ENCODE measurements at regions not wholly inside any gene's neighbourhood (a gene's known extent, or its start where the extent isn't known, plus 50 kb on each side); places are given as distances from the start of the nearest gene placed in this dataset.

DNA sequence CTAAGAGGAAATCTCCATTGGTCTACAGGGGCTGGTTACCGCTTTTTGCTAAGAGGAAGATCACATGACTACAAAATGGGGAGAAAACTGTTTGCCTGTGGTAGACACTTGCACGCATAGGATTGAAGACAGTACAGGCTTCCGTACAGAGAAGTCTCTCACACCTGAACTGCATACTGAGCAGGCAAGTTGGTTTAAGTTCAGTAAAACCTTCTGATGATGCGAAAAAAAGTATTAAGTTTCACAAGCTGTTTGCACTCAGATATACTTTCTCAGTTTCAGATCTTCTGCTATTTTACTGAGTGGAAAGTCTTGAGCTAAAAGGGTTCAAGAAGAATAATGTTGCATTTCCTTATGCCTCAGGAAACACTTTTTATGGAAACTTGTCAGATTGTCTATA lies 292.2 kb upstream of the MC4R start:
- no peak for DNase-seq (ENCODE audit: low spot score)

DNA sequence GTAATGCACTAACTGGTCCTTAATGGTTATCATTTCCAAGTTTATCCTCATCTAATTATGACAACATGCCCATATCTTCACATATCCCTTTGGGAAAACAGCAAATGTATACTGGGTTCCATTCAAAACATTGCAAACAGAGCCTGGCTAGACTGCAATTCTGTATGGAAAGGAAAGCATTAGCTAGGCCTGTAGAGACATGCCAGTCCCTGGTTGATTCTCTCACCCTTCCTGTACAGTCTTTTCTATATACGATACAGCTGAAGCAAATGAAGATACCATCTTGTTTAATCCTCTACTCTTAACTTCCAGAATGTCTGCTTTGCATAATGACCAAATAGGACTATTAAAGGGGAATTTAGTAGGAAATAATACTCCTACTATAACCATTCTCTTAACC lies 294.4 kb upstream of the MC4R start:
- no peak for DNase-seq (ENCODE audit: low spot score)

DNA sequence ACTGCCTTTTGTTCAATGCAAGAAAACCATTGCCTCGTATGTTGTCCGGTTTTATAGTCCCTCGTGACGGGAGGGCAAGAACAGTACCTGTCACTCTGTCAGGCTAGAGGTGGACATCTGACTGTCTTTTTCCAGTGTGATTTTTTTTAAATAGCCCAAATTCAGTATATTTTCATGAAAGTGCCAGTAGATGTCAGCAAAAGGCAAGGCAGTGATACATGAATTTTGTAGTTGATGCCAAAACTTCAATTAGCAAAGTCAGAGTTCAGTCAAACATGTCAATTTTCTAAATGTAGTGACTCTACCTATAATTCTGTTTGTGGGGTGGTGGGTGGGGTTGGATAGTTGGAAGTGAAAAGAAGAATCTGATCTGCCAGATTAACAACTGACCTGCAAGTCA lies 296.0 kb upstream of the MC4R start:
- DNase-seq (ENCODE audit: low spot score) = no peak

DNA sequence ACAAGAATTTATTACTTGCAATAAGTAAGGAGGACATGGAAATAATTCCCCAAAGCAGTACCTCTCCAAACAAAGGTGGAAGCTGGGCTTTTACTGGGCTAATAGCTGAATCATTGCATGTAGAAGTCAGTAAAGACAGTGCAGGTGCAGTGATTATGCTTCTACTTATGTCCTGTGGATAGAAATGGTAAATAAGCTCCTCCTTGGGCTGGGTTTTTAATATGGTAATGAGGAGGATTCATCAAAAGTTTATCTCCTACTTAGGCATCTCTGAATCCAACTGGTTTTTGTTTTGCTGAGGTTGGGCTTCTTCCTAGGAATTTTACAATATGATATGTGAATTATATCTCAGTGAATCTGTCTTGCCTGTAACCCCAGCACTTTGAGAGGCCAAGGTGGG lies 297.4 kb upstream of the MC4R start:
- DNase-seq (ENCODE audit: low spot score) = no peak

DNA sequence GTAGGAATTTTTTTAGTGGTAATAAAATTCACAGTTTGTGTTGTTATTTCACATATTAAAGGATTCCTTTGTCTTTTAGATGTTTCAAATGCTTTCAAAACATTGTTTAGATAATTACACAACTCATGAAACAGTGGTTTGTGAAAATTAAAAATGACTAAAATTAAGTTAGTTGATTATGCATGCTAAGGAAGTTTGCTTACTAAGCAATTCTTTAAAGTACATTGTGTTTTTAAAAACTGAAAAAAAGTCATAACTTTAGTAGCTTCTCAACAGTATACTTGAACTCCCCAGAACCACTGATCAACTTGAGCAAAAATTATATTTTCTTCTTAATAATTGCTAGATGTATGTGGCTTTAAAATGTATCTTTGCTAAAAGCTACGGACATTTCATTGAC lies 298.4 kb upstream of the MC4R start:
- DNase-seq (ENCODE audit: low spot score) = no peak

DNA sequence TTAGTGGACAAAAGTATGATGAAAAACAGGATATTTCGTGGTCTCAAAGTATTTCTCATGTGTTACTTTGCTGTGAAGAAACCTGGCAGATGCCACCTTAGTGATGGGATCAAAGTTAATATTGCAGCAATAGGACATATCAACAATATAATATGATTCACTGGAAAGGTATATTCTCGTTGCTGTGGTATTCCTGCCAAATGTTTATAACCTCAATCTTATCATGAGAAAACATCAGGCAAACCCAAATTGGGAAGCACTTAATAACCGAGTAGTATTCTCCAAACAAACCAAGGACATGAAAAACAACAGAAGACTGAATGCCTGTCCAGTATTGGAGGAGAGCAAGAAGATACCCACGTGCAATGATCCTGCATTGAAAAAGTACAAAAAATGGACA lies 302.6 kb upstream of the MC4R start:
- no peak for DNase-seq (ENCODE audit: low spot score)

DNA sequence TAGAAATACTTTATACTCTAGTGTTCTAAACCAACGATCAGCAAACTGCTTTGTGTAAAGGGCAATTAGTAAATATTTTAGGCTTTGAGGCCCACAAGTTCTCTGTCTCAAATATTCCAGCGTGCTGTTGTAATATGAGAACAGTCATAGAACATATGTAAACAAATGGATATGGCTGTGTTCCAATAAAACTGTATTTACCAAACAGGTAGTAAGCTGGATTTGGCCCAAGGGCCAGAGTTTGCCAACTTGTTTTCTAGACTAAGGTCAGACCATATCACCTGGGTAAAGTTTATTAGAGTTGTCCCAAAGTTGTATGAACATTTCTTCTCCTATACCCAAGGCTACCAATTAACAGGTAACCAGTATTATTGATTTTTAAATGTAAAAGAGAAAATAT lies 303.2 kb upstream of the MC4R start:
- DNase-seq (ENCODE audit: low spot score) = no peak

DNA sequence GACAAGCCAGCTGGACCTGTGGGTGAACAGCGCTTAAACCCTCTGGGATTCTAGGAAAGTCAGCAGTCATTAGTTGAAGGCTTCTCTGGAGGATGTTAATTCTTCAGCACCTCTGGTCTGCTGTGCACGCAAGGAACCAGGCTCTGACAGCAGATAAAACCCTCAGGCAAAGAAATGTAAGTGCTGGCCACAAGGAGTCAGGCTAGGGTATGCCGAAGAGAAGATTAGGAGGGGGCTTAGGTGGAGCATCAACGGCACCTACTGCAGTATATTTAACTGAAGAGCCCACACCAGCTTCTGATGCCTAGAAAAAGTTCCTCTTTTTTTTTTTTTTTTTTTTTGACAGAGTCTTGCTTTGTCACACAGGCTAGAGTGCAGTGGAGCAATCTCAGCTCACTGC lies 304.2 kb upstream of the MC4R start:
- DNase-seq (ENCODE audit: low spot score) = no peak

DNA sequence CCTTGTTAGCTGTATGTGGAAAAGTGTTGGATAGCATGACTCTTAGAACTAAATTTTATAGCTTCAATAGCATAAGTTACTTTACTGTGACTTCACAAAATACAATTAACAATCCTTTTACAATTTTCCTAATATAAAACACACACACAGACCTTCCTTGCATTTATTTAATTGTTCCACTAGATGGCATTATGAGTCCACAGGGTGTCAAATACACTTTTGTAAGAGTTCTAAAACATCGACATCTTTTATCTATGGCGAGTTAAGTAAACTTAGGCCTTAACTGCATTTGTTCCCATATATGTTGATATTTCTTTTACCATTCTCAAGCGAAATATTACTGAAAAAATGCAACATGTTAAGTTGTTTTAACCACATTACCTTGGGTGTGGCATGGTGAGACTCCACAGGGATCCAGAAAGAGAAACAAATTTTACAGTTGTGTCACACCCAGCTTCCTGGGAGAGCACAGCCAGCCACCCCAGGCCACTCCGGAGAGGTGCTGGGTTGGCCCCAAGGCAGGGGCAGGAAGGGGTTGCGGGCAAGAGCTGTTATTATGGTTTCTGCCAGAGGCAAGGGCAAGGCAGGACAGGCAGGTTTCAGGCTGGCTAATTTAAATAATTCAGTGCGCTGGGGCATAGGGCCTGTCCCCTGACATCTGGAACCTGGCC lies 312.4 kb upstream of the MC4R start:
- no peak for DNase-seq (ENCODE audit: low spot score)

DNA sequence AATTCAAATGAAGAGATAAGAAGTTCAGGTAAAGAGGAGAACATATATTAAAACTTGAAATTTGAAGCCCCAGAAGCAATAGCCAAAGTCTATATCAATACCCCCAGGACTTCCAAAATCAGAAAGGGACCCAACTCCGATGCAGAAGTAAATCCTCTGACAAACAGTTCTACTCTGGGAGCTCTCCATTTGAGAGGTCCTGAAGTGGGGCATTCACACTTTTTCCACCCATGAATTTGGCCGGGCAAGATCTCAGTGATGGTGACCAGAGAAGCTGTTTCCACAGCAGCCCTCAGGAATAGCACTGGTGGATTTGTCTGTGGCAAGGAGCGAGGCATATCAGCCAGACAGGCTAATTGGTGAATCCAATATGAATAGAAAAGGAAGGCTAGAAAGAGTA lies 313.6 kb upstream of the MC4R start:
- no peak for DNase-seq (ENCODE audit: low spot score)

DNA sequence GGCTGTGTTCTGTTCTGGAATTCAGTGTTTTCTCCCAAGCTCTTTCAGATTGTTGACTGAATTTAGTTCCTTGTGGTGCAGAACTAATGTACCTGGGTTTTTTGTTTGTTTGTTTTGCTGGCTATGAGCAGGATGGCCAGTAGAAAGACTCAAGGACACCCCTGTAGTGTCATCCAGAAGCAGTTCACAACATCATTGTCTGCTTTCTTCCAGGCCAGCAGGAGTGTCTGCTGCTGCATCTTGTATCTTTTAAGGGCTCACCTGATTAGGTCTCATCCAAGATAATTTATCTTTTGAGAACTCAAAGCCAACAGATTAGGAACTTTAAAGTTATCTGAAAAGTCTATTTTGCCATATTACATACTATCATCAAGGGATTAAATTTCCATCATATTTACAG lies 318.5 kb upstream of the MC4R start:
- no peak for DNase-seq (ENCODE audit: low spot score)

DNA sequence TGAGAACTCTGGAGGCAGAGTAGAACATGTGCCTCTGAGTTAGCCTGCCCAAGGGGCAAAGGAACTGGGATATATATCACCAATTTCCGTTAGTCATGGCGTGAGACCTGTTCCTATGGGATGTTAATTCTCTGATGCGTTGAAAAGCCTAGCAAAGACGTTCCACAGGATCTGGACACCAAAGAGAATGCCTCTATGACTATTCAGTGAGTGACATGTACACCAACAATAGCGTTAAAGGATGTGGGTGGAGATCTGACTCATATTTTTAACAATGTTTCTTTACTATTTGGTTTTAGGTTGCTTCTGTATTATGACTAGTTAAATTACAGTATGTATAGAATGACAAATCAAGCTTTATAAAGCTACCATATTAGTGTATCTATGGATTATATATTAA lies 320.9 kb upstream of the MC4R start:
- DNase-seq (ENCODE audit: low spot score) = no peak

DNA sequence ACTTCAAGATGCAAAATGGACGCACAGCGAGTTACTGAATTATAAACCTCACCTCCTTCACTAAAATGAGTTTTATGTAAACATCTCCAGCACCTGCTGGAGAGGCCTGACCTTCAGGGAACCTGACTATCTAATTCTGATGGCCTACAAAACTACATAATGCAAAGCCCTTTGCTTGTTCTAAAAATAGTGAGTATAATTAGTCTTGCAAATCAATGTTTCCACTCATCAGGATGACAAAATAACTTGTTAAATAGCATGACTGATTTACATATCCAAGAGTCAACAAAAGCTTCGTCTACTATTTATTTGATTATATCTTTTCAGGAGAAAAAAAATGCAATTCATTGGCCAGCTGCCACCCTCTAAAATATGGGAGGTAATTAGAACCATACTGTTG lies 326.3 kb upstream of the MC4R start:
- no peak for DNase-seq (ENCODE audit: low spot score)

DNA sequence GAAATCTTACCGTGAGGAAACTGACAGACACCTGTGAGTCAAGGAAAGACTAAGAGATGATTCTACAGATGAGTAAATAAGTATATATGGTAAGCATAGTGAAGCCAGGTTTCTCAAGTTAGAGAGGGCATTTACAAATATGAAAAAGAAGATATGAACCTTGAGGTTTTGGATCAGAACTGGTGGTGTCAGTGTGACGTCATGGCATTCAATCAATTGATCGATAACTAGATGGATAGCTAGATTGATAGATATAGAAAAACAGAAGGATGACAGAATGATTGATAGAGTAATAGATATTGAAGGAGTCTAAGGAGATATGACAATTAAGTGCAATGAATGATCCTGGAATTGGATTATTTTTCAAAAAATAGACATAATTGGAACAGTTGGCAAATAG lies 350.2 kb upstream of the MC4R start:
- DNase-seq (ENCODE audit: low spot score) = no peak

DNA sequence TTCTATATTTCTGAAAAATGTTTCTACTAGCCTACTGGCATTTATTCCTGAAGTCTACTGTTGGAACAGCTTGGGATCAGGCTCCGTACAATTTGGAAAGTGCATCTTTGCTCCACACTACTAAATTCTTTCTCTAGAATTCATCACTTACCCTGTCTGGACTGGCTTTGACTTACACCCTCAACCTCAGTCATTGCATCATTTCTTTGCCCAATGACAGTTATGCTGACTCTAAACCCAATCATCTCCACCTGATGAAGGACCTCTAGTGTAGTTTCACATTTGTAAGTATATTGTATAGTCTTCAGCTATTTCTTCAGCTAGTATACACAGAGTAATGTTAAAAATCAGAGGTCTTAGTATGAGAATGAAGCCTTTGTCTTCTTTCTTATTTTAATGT lies 359.6 kb upstream of the MC4R start:
- DNase-seq (ENCODE audit: low spot score) = no peak

DNA sequence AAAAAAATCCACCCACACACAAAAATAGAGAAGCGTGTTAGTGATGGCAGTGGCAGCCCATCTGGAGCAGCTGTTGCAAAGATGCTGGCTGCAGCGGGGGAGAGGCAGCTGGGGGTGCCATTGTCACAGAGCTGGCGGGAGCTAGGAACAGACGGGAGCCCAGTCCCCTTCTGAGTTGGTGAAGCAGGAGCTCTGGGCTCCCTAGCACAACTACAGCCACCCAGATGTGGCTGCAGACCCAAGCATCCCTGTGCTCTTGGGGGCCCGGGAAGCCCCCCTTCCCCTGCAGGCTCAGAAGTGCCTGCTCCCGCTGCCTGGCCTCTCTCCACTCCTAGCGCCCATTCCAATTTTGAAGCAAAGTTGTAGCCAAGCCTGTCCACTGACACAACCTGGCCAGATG lies 366.6 kb upstream of the MC4R start:
- no peak for DNase-seq (ENCODE audit: low spot score)

DNA sequence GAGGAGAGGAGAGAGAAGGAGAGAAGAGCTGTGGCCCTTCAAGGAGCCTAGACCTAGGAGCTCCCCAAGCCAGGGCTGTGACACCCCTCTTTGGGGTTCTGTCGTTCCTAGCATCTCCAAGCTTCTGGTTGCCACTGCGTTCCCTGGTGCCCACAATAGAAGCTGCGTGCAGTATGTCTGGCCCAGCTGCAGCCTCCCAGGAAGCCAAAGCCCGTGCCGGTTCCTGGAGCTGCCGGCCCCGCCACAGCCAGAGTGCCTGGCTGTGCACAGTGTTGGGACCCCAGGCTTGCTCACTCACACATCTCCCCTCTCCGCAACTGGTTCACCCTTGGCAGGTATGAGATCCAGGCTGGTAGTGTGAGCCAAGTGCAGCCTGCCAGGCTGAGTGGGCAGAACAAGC lies 367.7 kb upstream of the MC4R start:
- no peak for DNase-seq (ENCODE audit: low spot score)

DNA sequence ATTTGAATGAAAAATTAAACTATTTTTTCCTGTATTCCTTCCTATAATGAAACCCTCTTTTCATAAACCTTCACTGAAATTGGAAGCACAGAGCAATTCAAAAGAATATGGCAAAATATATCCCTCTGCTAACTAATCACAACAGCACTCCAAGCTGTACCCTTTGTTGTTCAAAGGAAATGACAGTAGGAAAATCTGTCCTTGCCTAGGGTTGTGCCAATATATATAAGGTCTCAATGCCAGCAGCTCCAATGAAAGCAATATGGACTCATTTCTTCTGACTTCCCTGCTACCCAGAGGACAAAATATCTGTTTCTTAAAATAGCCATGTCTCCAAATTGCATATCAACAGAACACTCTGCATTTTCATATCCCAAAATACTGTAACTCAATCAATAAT lies 373.9 kb upstream of the MC4R start:
- DNase-seq (ENCODE audit: low spot score) = no peak

DNA sequence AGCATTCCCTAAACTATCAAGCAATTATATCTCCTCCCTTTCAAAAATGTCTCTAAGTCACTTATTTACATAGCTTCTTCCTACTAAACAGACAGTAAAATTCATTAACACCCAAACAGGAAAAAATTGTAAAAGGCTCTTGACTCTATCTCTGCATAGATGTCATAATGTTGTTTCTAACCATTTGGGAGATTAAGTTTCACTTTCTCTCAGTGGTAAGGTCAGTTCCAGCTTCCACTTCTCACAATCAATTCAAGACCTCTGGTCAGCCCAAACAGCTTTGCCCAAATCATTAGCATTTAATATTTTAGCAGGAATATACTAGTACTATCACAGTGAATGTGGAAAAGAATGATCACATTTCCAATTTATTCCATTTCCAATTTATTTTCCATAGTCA lies 374.3 kb upstream of the MC4R start:
- no peak for DNase-seq (ENCODE audit: low spot score)

DNA sequence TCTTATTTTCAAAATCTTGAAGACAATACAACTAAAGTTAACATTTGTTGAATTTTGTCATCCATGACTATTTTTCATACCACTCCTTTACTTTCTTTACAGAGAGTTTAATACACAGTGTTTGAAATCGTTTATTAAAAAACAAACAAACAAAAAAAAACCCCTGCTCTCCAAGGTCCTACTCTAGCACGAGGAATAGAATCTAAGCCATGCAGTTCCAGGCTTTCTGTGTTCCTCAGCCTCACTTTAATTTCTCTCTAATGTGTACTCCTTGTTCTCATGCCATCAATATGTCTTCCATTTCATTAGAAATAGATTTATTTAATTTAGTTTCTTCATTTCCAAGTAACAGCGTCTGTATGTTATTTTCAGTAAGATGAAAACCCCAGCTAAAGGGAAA lies 381.2 kb upstream of the MC4R start:
- DNase-seq (ENCODE audit: low spot score) = no peak

DNA sequence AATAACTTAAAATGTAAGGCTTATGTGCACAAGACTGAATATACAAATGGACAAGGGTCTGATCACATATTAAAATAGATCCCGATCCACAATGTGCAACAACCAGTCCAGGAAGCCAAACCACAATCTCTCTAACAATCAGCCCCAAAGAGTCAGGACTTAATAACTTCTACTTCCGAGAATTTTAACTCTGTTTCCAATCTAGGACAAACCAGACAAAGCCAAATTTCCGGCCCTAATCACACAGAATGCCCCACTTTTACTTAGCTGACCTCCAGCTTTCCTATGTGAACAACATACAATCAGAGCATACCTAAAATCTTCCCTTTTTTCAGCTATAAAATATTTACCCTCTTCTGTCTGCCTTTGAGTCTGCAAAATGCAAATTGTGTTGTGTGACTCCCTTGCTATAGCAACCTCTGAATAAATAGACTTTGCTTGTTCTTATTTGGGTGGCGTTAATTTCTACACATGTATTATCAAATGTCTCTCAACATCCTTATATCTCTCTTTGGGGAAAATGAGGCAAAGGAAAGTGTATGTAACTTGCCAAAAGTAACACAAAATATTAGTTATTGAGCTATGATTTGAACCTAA lies 381.9 kb upstream of the MC4R start:
- DNase-seq (ENCODE audit: low spot score) = no peak

DNA sequence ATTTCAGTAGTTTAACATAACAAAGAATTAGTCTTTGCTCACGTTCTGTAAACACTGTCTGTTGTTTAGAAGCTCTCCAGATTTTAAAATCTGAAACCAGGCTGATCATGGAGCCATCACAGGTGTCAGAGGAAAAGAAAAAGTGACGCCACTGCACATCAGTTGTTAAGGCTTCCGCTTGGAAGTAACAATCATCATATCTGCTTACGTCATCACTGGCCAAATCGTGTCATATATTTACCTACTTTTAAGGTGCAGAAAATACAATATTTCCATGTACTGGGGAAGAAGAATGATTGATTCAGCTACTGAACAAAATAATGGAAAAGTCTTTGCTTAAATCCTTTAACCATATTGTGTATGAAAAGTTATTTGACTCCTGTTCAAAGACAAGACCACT lies 382.6 kb upstream of the MC4R start:
- DNase-seq (ENCODE audit: low spot score) = no peak

DNA sequence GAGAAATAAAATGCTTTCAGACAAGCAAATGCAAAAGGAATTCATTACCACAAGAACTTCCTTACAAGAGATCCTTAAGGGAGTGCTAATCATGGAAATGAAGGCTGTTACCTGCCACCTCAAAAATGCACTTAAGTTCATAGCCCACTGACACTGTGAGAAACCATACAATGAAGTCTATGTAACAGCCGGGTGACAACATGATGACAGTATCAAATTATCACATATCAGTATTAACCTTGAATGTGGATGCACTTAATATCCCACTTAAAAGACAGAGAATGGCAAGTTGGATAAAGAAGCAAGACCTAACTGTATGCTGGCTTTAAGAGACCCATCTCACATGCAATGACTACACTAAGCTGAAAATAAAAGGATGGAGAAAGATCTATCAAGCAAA lies 403.4 kb upstream of the MC4R start:
- DNase-seq (ENCODE audit: low spot score) = no peak

DNA sequence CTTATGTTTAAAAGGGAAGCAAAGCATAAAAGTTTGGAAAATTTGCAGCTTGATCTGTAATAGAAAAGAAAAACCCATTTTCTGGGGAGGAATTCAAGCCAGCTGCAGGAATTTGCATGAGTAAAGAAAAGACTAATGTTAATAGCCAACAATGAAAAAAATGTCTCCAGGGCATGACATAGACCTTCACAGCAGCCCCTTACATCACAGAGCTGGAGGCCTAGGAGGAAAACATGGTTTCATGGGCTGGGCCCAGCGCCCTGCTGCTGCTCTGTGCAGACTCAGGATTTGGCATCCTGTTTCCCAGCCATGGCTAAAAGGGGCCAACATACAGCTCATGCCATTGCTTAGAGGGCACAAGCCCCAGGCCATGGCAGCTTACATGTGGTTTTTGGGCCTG lies 411.6 kb upstream of the MC4R start:
- DNase-seq (ENCODE audit: low spot score) = no peak

DNA sequence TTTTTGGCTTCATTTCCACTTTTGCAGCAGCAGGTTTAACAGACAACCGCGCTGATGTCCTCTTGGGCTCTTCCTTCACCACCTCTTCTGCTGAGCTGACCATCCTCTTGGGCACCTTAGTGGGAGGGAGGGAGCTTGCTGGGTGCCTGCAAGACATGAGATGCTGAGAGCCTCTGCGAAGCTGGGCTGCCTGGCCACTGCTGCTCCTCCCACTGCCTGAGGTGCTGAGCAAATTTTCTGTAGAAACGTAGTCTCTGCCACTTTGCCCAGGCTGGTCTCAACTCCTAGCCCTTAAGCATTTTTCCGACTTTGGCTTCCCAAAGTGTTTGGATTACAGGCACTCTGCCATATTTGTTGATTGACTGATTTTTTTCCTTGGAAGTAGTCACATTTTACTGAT lies 422.2 kb upstream of the MC4R start:
- no peak for DNase-seq (ENCODE audit: low spot score)

Data from HuH-7.5 (cell line).